ENCODE measurements at regions not wholly inside any gene's neighbourhood (a gene's known extent, or its start where the extent isn't known, plus 50 kb on each side); places are given as distances from the start of the nearest gene placed in this dataset.

DNA sequence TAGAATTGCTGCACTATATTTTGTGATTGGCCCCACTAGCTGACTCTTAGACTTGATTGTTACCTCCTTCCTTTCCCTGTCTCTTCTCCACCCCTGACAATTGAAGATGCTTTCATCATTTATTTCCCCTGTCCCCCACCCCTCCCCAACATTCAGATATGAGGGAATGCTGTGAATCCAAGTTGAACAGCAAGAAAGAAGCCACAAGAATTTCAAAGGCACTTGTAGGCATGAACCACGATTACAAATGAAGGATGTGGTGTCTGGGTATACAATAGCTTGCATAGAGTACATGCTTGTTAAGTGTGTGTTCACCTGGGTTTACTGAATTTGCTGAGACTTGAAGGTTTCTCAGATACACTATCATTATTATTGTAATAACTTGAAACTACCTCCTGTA, 78.3 kb upstream of the TRIO start:
- Histone ChIP-seq H3K4me1 (ENCODE audit: control insufficient read depth, insufficient read depth, low read length) (no peaks in the 10 kb centered on the region), H3K27me3 (ENCODE audit: control insufficient read depth, insufficient read depth, low read length, poor library complexity, severe bottlenecking) (no peaks in the 10 kb centered on the region), H3K4me3 (ENCODE audit: low read length) (no peak overlapping the region), H3K27ac (ENCODE audit: low read depth, low read length) (no peak overlapping the region), H3K9ac (ENCODE audit: extremely low read depth, low read length, poor library complexity, severe bottlenecking) (no peak overlapping the region), H3K9me3 (ENCODE audit: control insufficient read depth, low read length) (no peaks in the 10 kb centered on the region), H3K36me3 (ENCODE audit: control insufficient read depth, insufficient read depth, low read length) (no peaks in the 10 kb centered on the region)
- H3K36me3 Mint-ChIP-seq (ENCODE audit: low read depth), result no peaks in the 10 kb centered on the region
- no peaks in the 10 kb centered on the region for H3K4me1 Mint-ChIP-seq
- H3K27ac Mint-ChIP-seq, result no peak overlapping the region
- DNase-seq, result no peak
- no peak overlapping the region for H3K4me3 Mint-ChIP-seq
- WGBS, 2 experiments (ENCODE audit: insufficient coverage in 1 of 2, insufficient read length in 1 of 2), result 0% methylated on average over 1 of the region's 1 CpG; no CpG with 5 or more reads in 1 of the 2 experiments
- TF ChIP-seq, protein P1, sequence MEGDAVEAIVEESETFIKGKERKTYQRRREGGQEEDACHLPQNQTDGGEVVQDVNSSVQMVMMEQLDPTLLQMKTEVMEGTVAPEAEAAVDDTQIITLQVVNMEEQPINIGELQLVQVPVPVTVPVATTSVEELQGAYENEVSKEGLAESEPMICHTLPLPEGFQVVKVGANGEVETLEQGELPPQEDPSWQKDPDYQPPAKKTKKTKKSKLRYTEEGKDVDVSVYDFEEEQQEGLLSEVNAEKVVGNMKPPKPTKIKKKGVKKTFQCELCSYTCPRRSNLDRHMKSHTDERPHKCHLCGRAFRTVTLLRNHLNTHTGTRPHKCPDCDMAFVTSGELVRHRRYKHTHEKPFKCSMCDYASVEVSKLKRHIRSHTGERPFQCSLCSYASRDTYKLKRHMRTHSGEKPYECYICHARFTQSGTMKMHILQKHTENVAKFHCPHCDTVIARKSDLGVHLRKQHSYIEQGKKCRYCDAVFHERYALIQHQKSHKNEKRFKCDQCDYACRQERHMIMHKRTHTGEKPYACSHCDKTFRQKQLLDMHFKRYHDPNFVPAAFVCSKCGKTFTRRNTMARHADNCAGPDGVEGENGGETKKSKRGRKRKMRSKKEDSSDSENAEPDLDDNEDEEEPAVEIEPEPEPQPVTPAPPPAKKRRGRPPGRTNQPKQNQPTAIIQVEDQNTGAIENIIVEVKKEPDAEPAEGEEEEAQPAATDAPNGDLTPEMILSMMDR (conservative IDR thresholded peaks at IDR 0.05), result no peak
- H3K9me3 Mint-ChIP-seq, result peaks cover 3% of the 10 kb centered on the region
- peaks cover 2% of the 10 kb centered on the region for H3K27me3 Mint-ChIP-seq (ENCODE audit: insufficient read depth)

DNA sequence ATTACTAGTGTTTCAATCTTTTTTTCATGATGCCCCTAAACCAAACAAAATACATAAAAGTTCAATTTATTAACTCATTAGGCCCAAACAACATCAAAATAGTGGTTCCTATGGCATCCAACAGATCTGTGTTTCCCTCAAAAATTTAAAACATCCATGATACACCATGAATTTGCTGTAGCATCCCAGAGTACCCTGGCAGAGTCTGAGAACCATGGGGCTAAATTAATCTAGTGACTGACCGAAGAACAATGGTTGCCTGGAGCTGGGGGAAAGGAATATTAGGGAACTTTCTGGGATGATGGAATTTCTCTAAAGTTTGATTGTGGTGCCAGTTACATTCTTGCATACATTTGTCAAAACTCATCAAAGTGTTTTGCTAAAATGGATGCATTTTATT, 79.5 kb upstream of the TRIO start:
- H3K4me1 ChIP-seq (ENCODE audit: control insufficient read depth, insufficient read depth, low read length), result no peaks in the 10 kb centered on the region
- peaks cover 2% of the 10 kb centered on the region for H3K27me3 Mint-ChIP-seq (ENCODE audit: insufficient read depth)
- H3K4me1 Mint-ChIP-seq, result no peaks in the 10 kb centered on the region
- H3K9ac ChIP-seq (ENCODE audit: extremely low read depth, low read length, poor library complexity, severe bottlenecking), result no peak overlapping the region
- H3K4me3 ChIP-seq (ENCODE audit: low read length), result no peak overlapping the region
- no peaks in the 10 kb centered on the region for H3K27me3 ChIP-seq (ENCODE audit: control insufficient read depth, insufficient read depth, low read length, poor library complexity, severe bottlenecking)
- no peaks in the 10 kb centered on the region for H3K36me3 ChIP-seq (ENCODE audit: control insufficient read depth, insufficient read depth, low read length)
- H3K36me3 Mint-ChIP-seq (ENCODE audit: low read depth), result no peaks in the 10 kb centered on the region
- H3K27ac Mint-ChIP-seq, result no peak overlapping the region
- TF ChIP-seq, protein P1 (conservative IDR thresholded peaks at IDR 0.05), result no peak
- no peak overlapping the region for H3K27ac ChIP-seq (ENCODE audit: low read depth, low read length)
- WGBS, 2 experiments (ENCODE audit: insufficient coverage in 1 of 2, insufficient read length in 1 of 2), result 98% methylated on average over 1 of the region's 1 CpG; no CpG with 5 or more reads in 1 of the 2 experiments
- no peaks in the 10 kb centered on the region for H3K9me3 ChIP-seq (ENCODE audit: control insufficient read depth, low read length)
- no peak overlapping the region for H3K4me3 Mint-ChIP-seq
- no peak for DNase-seq
- peaks cover 3% of the 10 kb centered on the region for H3K9me3 Mint-ChIP-seq

DNA sequence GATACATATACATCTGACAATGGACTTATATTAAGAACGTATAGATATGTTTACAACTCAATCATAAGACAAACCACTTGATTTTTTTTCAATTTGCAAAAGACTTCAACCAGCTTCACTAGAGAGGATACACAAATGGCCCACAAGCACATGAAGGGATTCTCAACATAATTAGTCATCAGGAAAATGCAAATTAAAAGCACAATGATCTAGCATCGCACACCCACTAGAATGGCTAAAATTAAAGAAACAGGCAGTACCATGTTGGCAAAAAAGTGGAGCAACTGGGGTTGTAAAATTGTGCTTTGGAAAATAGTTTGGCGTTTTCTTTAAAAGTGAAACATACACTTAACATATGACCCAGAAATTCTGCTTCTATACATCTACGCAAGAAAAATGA, 80.0 kb upstream of the TRIO start:
- H3K4me3 Mint-ChIP-seq, result no peak overlapping the region
- no peaks in the 10 kb centered on the region for H3K9me3 ChIP-seq (ENCODE audit: control insufficient read depth, low read length)
- 93% methylated on average over 2 of the region's 4 CpGs; no CpG with 5 or more reads in 1 of the 2 experiments for WGBS, 2 experiments (ENCODE audit: insufficient coverage in 1 of 2, insufficient read length in 1 of 2)
- H3K4me1 ChIP-seq (ENCODE audit: control insufficient read depth, insufficient read depth, low read length), result no peaks in the 10 kb centered on the region
- H3K27me3 ChIP-seq (ENCODE audit: control insufficient read depth, insufficient read depth, low read length, poor library complexity, severe bottlenecking), result no peaks in the 10 kb centered on the region
- no peak overlapping the region for H3K27ac Mint-ChIP-seq
- no peaks in the 10 kb centered on the region for H3K4me1 Mint-ChIP-seq
- no peak overlapping the region for H3K27ac ChIP-seq (ENCODE audit: low read depth, low read length)
- no peak for DNase-seq
- H3K27me3 Mint-ChIP-seq (ENCODE audit: insufficient read depth), result peaks cover 2% of the 10 kb centered on the region
- no peak overlapping the region for H3K4me3 ChIP-seq (ENCODE audit: low read length)
- H3K36me3 ChIP-seq (ENCODE audit: control insufficient read depth, insufficient read depth, low read length), result no peaks in the 10 kb centered on the region
- H3K9ac ChIP-seq (ENCODE audit: extremely low read depth, low read length, poor library complexity, severe bottlenecking), result no peak overlapping the region
- TF ChIP-seq, protein P1 (conservative IDR thresholded peaks at IDR 0.05), result no peak
- H3K9me3 Mint-ChIP-seq, result peaks cover 3% of the 10 kb centered on the region
- no peaks in the 10 kb centered on the region for H3K36me3 Mint-ChIP-seq (ENCODE audit: low read depth)

All from endodermal cell (in vitro differentiated cells).